HepG2 (cell line): ENCODE measurements at regions not wholly inside any gene's neighbourhood (a gene's known extent, or its start where the extent isn't known, plus 50 kb on each side); places are given as distances from the start of the nearest gene placed in this dataset.

ENCODE experiments used
- ATAC-seq: fragments of 200-7000 bp; cut with Tn5 transposase; 3 replicates; pipeline ENCODE4 v1.9.1; 2020; ENCODE audit warnings: mild to moderate bottlenecking, moderate library complexity
- BruUV-seq: library from RNA; stranded (reverse); fragments of 400-500 nt; replicated peaks from 2 replicates; lab custom pipeline; 2021; lab: Mats Ljungman, UMichigan
- CTCF ChIA-PET: fragments of 300-600 bp; formaldehyde crosslinking; extraction: SDS; loops from one replicate; lab custom pipeline; 2021; ENCODE audit warnings: low total read pairs, inconsistent platforms, low intra/inter-chr PET ratio; lab: Yijun Ruan, JAX
- POLR2A ChIA-PET: fragments of 350-600 bp; sonication (Branson Sonifier 250); formaldehyde crosslinking; loops from one replicate; lab custom pipeline; 2020; ENCODE audit warnings: antibody characterized with exemption, inconsistent platforms; lab: Yijun Ruan, JAX
- DNase-seq: peaks from one replicate; pipeline ENCODE4 v3.0.0-alpha.2; 2015; ENCODE audit warnings: low spot score
- FAIRE-seq: peaks from 3 replicates; lab custom pipeline; 2011; peaks lifted over from hg19 to GRCh38; lab: Jason Lieb, UNC
- H2AFZ ChIP-seq: one replicate; pipeline ENCODE4 v1.6.1; 2011; ENCODE audit warnings: low read length, inconsistent platforms
- H3K27ac ChIP-seq: fragments of 300-600 bp; 3 replicates; pipeline ENCODE4 v1.8.0; 2011; ENCODE audit warnings: mixed run types, mild to moderate bottlenecking, mixed read lengths, low read length, inconsistent platforms; ENCODE audit not compliant: insufficient read depth; ENCODE audit errors: extremely low read length
- H3K27me3 ChIP-seq, 2 experiments: fragments of 200-600 bp in 1 of 2; 2 replicates in 1 of 2; 3 replicates in 1 of 2; pipeline versions ENCODE4 v1.6.0 to v1.8.0; 2011; ENCODE audit warnings: low read length in 2 of 2, mild to moderate bottlenecking in 2 of 2, moderate library complexity in 2 of 2, inconsistent platforms in 1 of 2; ENCODE audit not compliant: insufficient read depth in 2 of 2, control insufficient read depth in 1 of 2
- H3K36me3 ChIP-seq, 2 experiments: fragments of 200-600 bp in 1 of 2; replicated peaks in 1 of 2; 2 replicates in 1 of 2; 3 replicates in 1 of 2; pipeline versions ENCODE4 v1.5.1 to v1.8.0; 2011; ENCODE audit warnings: low read length in 2 of 2, inconsistent platforms in 1 of 2; ENCODE audit not compliant: insufficient read depth in 2 of 2, control insufficient read depth in 1 of 2
- H3K4me1 ChIP-seq: 2 replicates; pipeline ENCODE4 v1.5.1; 2012; ENCODE audit warnings: low read length, inconsistent platforms; ENCODE audit not compliant: insufficient read depth
- H3K4me2 ChIP-seq: 2 replicates; pipeline ENCODE4 v1.6.0; 2011; ENCODE audit warnings: low read depth, low read length, inconsistent platforms
- H3K4me3 ChIP-seq, 3 experiments: fragments of 200-600 bp in 1 of 3; sonication (generic), shearing (Covaris generic) in 1 of 3; replicated peaks in 1 of 3; 2 replicates each; pipeline ENCODE4 v1.5.1; 2011 to 2016; ENCODE audit warnings: low read length in 3 of 3, inconsistent platforms in 2 of 3, low read depth in 2 of 3, mild to moderate bottlenecking in 2 of 3, control low read depth in 1 of 3, mixed read lengths in 1 of 3; ENCODE audit not compliant: insufficient read depth in 1 of 3
- H3K79me2 ChIP-seq: one replicate; pipeline ENCODE4 v1.6.1; 2011; ENCODE audit warnings: low read length, inconsistent platforms; ENCODE audit not compliant: insufficient read depth
- H3K9ac ChIP-seq: 2 replicates; pipeline ENCODE4 v1.6.0; 2011; ENCODE audit warnings: mild to moderate bottlenecking, low read depth, low read length, inconsistent platforms; ENCODE audit not compliant: insufficient read depth
- H3K9me3 ChIP-seq: 2 replicates; pipeline ENCODE4 v1.5.1; 2012; ENCODE audit warnings: mild to moderate bottlenecking, low read length
- H4K20me1 ChIP-seq: 2 replicates; pipeline ENCODE4 v1.6.0; 2011; ENCODE audit warnings: inconsistent platforms, mild to moderate bottlenecking, low read length, moderate library complexity; ENCODE audit not compliant: insufficient read depth
- ARID2 ChIP-seq: sonication (generic); formaldehyde crosslinking; IDR thresholded peaks from 2 replicates; pipeline ENCODE4 v1.8.1; 2022; ENCODE audit warnings: mild to moderate bottlenecking, missing genetic modification reagents, borderline replicate concordance
- DNMT3B ChIP-seq: conservative IDR thresholded peaks from 2 replicates; pipeline ENCODE4 v1.6.1; 2016; ENCODE audit warnings: missing biosample characterization, control low read depth
- GTF3A ChIP-seq: sonication (generic); formaldehyde crosslinking; conservative IDR thresholded peaks from 2 replicates; pipeline ENCODE4 v1.4.0; 2020; ENCODE audit warnings: mild to moderate bottlenecking, missing genetic modification reagents
- GZF1 ChIP-seq: sonication (generic); formaldehyde crosslinking; IDR thresholded peaks from 2 replicates; pipeline ENCODE4 v1.5.1; 2020; ENCODE audit warnings: mild to moderate bottlenecking, missing genetic modification reagents
- KAT7 ChIP-seq: IDR thresholded peaks from 2 replicates; pipeline ENCODE4 v1.6.1; 2018; ENCODE audit warnings: borderline replicate concordance, missing compliant biosample characterization
- POLR2G ChIP-seq: fragments of 200-400 bp; formaldehyde crosslinking; IDR thresholded peaks from 2 replicates; pipeline ENCODE4 v1.6.1; 2018; ENCODE audit warnings: mild to moderate bottlenecking, low read depth, low read length, moderate library complexity
- PRDM4 ChIP-seq: sonication (generic); formaldehyde crosslinking; IDR thresholded peaks from 2 replicates; pipeline ENCODE4 v1.9.0; 2021; ENCODE audit warnings: missing genetic modification reagents, borderline replicate concordance
- ZKSCAN5 ChIP-seq: sonication (generic); formaldehyde crosslinking; IDR thresholded peaks from 2 replicates; pipeline ENCODE4 v1.5.1; 2020; ENCODE audit warnings: mild to moderate bottlenecking, missing genetic modification reagents
- ZNF644 ChIP-seq: IDR thresholded peaks from 2 replicates; pipeline ENCODE4 v1.6.1; 2016; ENCODE audit warnings: low read depth
- ZNF674 ChIP-seq: sonication (generic); formaldehyde crosslinking; IDR thresholded peaks from 2 replicates; pipeline ENCODE4 v1.5.0; 2020; ENCODE audit warnings: low read depth, mild to moderate bottlenecking, missing genetic modification reagents
- WGBS: methylation state at CpG from one replicate; pipeline ENCODE4 v1.1.6; 2017; ENCODE audit warnings: low lambda C conversion rate; 5-methylcytosine and 5-hydroxymethylcytosine counted together
- in situ Hi-C: cut with HindIII; loops from 2 replicates; pipeline ENCODE4 v1.10.0; 2017; ENCODE audit warnings: low pct_unique_long_range_greater_than_20kb; ENCODE audit not compliant: extremely low pct_ligation_motif_present
- intact Hi-C: fragments of 100-400 bp; cut with micrococcal nuclease; formaldehyde crosslinking; loops from one replicate; pipeline ENCODE4 v1.10.0; 2022; ENCODE audit not compliant: unreplicated experiment

DNA sequence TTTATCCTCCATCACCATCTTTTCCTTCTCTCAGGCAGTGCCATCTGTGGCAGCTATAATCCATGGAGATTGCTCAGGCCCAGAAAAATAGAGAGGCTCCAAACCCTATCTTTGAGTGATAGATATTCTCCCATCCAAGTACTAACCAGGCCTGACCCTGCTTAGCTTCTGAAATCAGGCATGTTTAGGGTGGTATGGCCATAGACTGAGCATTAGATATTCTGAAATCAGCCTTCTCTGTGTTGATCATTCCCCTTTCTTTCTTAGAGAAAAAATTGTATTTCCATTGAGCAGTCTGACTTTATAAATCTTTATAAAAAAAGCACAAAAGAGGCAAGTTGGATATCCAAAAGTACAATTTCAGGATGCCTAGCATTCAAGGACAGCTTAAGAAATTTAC, 131.5 kb upstream of the ACVR2A start:
- Histone ChIP-seq H3K36me3 (no peaks in the 10 kb centered on the region), H3K9ac (no peak overlapping the region), H3K27ac (no peak overlapping the region), H3K9me3 (no peaks in the 10 kb centered on the region), H3K27me3 (no peaks in the 10 kb centered on the region), H2AFZ (no peak overlapping the region), H3K4me2 (no peak overlapping the region), H3K4me1 (no peaks in the 10 kb centered on the region), H3K79me2 (no peaks in the 10 kb centered on the region), H3K4me3 (no peak overlapping the region), H4K20me1 (no peaks in the 10 kb centered on the region)
- DNase-seq: no peak
- in situ Hi-C loops (no loop called here), intact Hi-C loops (loop anchor here (5.0 kb wide), 1 partner anchor 199 kb away; no protein-coding TSS in a partner anchor)
- BruUV-seq: no TSS peak
- ChIA-PET CTCF (no interaction called here), POLR2A (no interaction called here)
- 0 out of 2 replicates have a peak, but pooled peaks have one; percentile 64 for TF ChIP-seq GTF3A (CRISPR knock-in tag)
- no peak for TF ChIP-seq ZNF644 (CRISPR knock-in tag)
- no peak for FAIRE-seq
- ATAC-seq: no peak

- no TSS peak for BruUV-seq
Observed at GRCh38 chr2:147712051-147712450, 132.8 kb upstream of the ACVR2A start.

More at GRCh38 chr2:147712051-147712450, 132.8 kb upstream of the ACVR2A start:
- Histone ChIP-seq H3K9me3 (no peaks in the 10 kb centered on the region), H3K4me3 (no peak overlapping the region), H3K36me3 (no peaks in the 10 kb centered on the region), H2AFZ (no peak overlapping the region), H4K20me1 (no peaks in the 10 kb centered on the region), H3K9ac (no peak overlapping the region), H3K79me2 (no peaks in the 10 kb centered on the region), H3K4me2 (no peak overlapping the region), H3K27me3 (no peaks in the 10 kb centered on the region), H3K4me1 (no peaks in the 10 kb centered on the region), H3K27ac (no peak overlapping the region)
- FAIRE-seq: no peak
- DNase-seq: no peak
- TF ChIP-seq PRDM4 (no peak), GZF1 (CRISPR knock-in tag) (no peak), POLR2G (no peak), DNMT3B (CRISPR knock-in tag) (no peak), ZNF674 (no peak), ARID2 (CRISPR knock-in tag) (no peak), KAT7 (CRISPR knock-in tag) (no peak), ZKSCAN5 (CRISPR knock-in tag) (no peak)
- intact Hi-C loops: loop anchor here (5.0 kb wide), 1 partner anchor 200 kb away; no protein-coding TSS in a partner anchor
- CTCF ChIA-PET: no interaction called here
- POLR2A ChIA-PET: no interaction called here
- WGBS: 3% methylated on average over 2 of the region's 2 CpGs
- ATAC-seq: no peak
- in situ Hi-C loops: no loop called here
